Uterus (tissue), 2 donors: ENCODE measurements at regions not wholly inside any gene's neighbourhood (a gene's known extent, or its start where the extent isn't known, plus 50 kb on each side); places are given as distances from the start of the nearest gene placed in this dataset.

Source experiments
- CTCF ChIP-seq, 4 experiments: fragments of 200-600 bp in 2 of 4; fragments of 450-650 bp in 2 of 4; sonication (generic) in 2 of 4; IDR thresholded peaks; one replicate each; pipeline ENCODE4 v1.5.1; 2016 to 2019; ENCODE audit warnings: antibody characterized with exemption in 4 of 4, mild to moderate bottlenecking in 2 of 4, moderate library complexity in 1 of 4
- POLR2A ChIP-seq, 2 donors: fragments of 450-650 bp; IDR thresholded peaks; one replicate each; pipeline ENCODE4 v1.6.1; 2016; ENCODE audit warnings: antibody characterized with exemption in 2 of 2, mild to moderate bottlenecking in 1 of 2, moderate library complexity in 1 of 2

- TF ChIP-seq CTCF (IDR thresholded peaks at IDR 0.05), result no peak
- no peak for TF ChIP-seq POLR2A (IDR thresholded peaks at IDR 0.05)
Measured at GRCh38 chr9:134234001-134234660, 69.8 kb upstream of the RNU6ATAC start.
